HepG2 (cell line): ENCODE measurements at regions not wholly inside any gene's neighbourhood (a gene's known extent, or its start where the extent isn't known, plus 50 kb on each side); places are given as distances from the start of the nearest gene placed in this dataset.
A peak's percentile ranks its signal among the peaks of the same experiment; 100 is the strongest.

ENCODE experiments used
- ARID3A ChIP-seq: IDR thresholded peaks from 2 replicates; pipeline ENCODE4 v1.6.1; 2012; ENCODE audit warnings: low read depth, low read length, improper control_type of control experiment
- FOSL2 ChIP-seq: sonication (generic); formaldehyde crosslinking; IDR thresholded peaks from 2 replicates; pipeline ENCODE4 v1.4.0; 2020; ENCODE audit warnings: missing genetic modification reagents
- FOXM1 ChIP-seq: sonication (generic); formaldehyde crosslinking; IDR thresholded peaks from 2 replicates; pipeline ENCODE4 v1.5.0; 2020; ENCODE audit warnings: missing genetic modification reagents
- GPBP1L1 ChIP-seq: sonication (generic); formaldehyde crosslinking; IDR thresholded peaks from 2 replicates; pipeline ENCODE4 v1.5.0; 2020; ENCODE audit warnings: mild to moderate bottlenecking, missing genetic modification reagents
- GTF2F1 ChIP-seq: fragments of 150-350 bp; IDR thresholded peaks from 2 replicates; pipeline ENCODE4 v1.6.1; 2014; ENCODE audit warnings: low read length
- NFYB ChIP-seq: sonication (generic); formaldehyde crosslinking; IDR thresholded peaks from 2 replicates; pipeline ENCODE4 v1.4.0; 2020; ENCODE audit warnings: missing genetic modification reagents
- SRSF1 ChIP-seq: fragments of 200-400 bp; formaldehyde crosslinking; optimal IDR thresholded peaks from 2 replicates; pipeline ENCODE3; 2017; ENCODE audit warnings: mild to moderate bottlenecking, low read depth, low read length, moderate library complexity
- THAP11 ChIP-seq: IDR thresholded peaks from 2 replicates; pipeline ENCODE4 v1.6.1; 2016; ENCODE audit warnings: missing biosample characterization, missing genetic modification reagents
- ZNF207 ChIP-seq: fragments of 450-650 bp; IDR thresholded peaks from 2 replicates; pipeline ENCODE4 v1.6.1; 2016; ENCODE audit warnings: antibody characterized with exemption, borderline replicate concordance
- ZNF24 ChIP-seq: fragments of 450-650 bp; IDR thresholded peaks from 2 replicates; pipeline ENCODE4 v1.6.1; 2017; ENCODE audit warnings: antibody characterized with exemption, mild to moderate bottlenecking
- ZNF276 ChIP-seq: sonication (generic); formaldehyde crosslinking; IDR thresholded peaks from 2 replicates; pipeline ENCODE4 v1.4.0; 2020; ENCODE audit warnings: mild to moderate bottlenecking, low read depth, missing genetic modification reagents
- ZNF282 ChIP-seq: fragments of 450-650 bp; IDR thresholded peaks from 2 replicates; pipeline ENCODE4 v1.6.1; 2018; ENCODE audit not compliant: partially characterized antibody
- ZNF331 ChIP-seq: sonication (generic); formaldehyde crosslinking; IDR thresholded peaks from 2 replicates; pipeline ENCODE4 v1.4.0; 2020; ENCODE audit warnings: missing genetic modification reagents
- ZNF672 ChIP-seq: sonication (generic); formaldehyde crosslinking; IDR thresholded peaks from 2 replicates; pipeline ENCODE4 v1.8.1; 2022; ENCODE audit warnings: missing genetic modification reagents
- ZNF792 ChIP-seq: IDR thresholded peaks from 2 replicates; pipeline ENCODE4 v1.6.1; 2016
- TF ChIP-seq, protein P1 (sequence below), 2 experiments: sonication (generic) in 1 of 2; formaldehyde crosslinking in 1 of 2; IDR thresholded peaks; 2 replicates each; pipeline versions ENCODE4 v1.6.1 to v1.9.0; 2014 to 2022; ENCODE audit warnings: antibody characterized with exemption in 1 of 2, borderline replicate concordance in 1 of 2, inconsistent platforms in 1 of 2, low read depth in 1 of 2, missing genetic modification reagents in 1 of 2
- TF ChIP-seq, protein P2 (sequence below): sonication (generic); formaldehyde crosslinking; IDR thresholded peaks from 2 replicates; pipeline ENCODE4 v1.5.0; 2020; ENCODE audit warnings: mild to moderate bottlenecking, missing genetic modification reagents, borderline replicate concordance

- TF ChIP-seq, protein P1, sequence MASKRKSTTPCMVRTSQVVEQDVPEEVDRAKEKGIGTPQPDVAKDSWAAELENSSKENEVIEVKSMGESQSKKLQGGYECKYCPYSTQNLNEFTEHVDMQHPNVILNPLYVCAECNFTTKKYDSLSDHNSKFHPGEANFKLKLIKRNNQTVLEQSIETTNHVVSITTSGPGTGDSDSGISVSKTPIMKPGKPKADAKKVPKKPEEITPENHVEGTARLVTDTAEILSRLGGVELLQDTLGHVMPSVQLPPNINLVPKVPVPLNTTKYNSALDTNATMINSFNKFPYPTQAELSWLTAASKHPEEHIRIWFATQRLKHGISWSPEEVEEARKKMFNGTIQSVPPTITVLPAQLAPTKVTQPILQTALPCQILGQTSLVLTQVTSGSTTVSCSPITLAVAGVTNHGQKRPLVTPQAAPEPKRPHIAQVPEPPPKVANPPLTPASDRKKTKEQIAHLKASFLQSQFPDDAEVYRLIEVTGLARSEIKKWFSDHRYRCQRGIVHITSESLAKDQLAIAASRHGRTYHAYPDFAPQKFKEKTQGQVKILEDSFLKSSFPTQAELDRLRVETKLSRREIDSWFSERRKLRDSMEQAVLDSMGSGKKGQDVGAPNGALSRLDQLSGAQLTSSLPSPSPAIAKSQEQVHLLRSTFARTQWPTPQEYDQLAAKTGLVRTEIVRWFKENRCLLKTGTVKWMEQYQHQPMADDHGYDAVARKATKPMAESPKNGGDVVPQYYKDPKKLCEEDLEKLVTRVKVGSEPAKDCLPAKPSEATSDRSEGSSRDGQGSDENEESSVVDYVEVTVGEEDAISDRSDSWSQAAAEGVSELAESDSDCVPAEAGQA (IDR thresholded peaks at IDR 0.05; ENCODE audit: low read depth), result no peak
- TF ChIP-seq, protein P1 (CRISPR knock-in tag; IDR thresholded peaks at IDR 0.05; ENCODE audit: borderline replicate concordance), result peak; percentile 58; the same call in 1 of the 2 replicates
- TF ChIP-seq FOSL2 (CRISPR knock-in tag) (peak; percentile 61), ZNF672 (no peak), ZNF276 (CRISPR knock-in tag) (peak; percentile 73; the same call in 1 of the 2 replicates), ZNF331 (peak; percentile 31; the same call in 1 of the 2 replicates), ZNF24 (no peak), SRSF1 (no peak), ZNF207 (no peak), FOXM1 (CRISPR knock-in tag) (no peak), GPBP1L1 (no peak), THAP11 (peak; percentile 51), GTF2F1 (no peak), ZNF282 (no peak), NFYB (peak; percentile 78), ARID3A (no peak), ZNF792 (CRISPR knock-in tag) (peak; percentile 42; the same call in 1 of the 2 replicates)
- TF ChIP-seq, protein P2, sequence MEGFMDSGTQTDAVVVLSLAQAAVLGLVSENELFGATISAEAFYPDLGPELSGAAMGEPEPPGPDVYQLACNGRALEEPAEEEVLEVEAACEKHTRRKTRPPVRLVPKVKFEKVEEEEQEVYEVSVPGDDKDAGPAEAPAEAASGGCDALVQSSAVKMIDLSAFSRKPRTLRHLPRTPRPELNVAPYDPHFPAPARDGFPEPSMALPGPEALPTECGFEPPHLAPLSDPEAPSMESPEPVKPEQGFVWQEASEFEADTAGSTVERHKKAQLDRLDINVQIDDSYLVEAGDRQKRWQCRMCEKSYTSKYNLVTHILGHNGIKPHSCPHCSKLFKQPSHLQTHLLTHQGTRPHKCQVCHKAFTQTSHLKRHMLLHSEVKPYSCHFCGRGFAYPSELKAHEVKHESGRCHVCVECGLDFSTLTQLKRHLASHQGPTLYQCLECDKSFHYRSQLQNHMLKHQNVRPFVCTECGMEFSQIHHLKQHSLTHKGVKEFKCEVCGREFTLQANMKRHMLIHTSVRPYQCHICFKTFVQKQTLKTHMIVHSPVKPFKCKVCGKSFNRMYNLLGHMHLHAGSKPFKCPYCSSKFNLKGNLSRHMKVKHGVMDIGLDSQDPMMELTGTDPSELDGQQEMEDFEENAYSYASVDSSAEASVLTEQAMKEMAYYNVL, result peak; percentile 72
These were observed 134.0 kb upstream of the MGAT5 start (continued) for GRCh38 chr2:134119713-134120405.
